ENCODE measurements at regions not wholly inside any gene's neighbourhood (a gene's known extent, or its start where the extent isn't known, plus 50 kb on each side); places are given as distances from the start of the nearest gene placed in this dataset.

GRCh38 chr20:52895701-52896100 is 76.5 kb upstream of the TSHZ2 start (continued):
- no peak for TF ChIP-seq CHD7 (IDR thresholded peaks at IDR 0.05; ENCODE audit: insufficient replicate concordance, low read length)
- no peak for TF ChIP-seq CBX5 (IDR thresholded peaks at IDR 0.05; ENCODE audit: low read depth, low read length)
- no peak for TF ChIP-seq POU5F1 (IDR thresholded peaks at IDR 0.05; ENCODE audit: low read depth, low read length)
- no peak for TF ChIP-seq PHF8 (conservative IDR thresholded peaks at IDR 0.05; ENCODE audit: low read depth, low read length)
- no peak for TF ChIP-seq RAD21 (IDR thresholded peaks at IDR 0.05 in 1 of 2, conservative IDR thresholded peaks at IDR 0.05 in 1 of 2; ENCODE audit: low read depth in 2 of 2, low read length in 2 of 2)
- no peak for TF ChIP-seq TAF1 (IDR thresholded peaks at IDR 0.05; ENCODE audit: low read depth, low read length)
- TF ChIP-seq SUZ12 (IDR thresholded peaks at IDR 0.05; ENCODE audit: low read length) = no peak
- no peak for TF ChIP-seq SIX5 (IDR thresholded peaks at IDR 0.05; ENCODE audit: low read depth, low read length)
- no peak for TF ChIP-seq POLR2A (IDR thresholded peaks at IDR 0.05; ENCODE audit: control extremely low read depth in 1 of 2, low read depth in 2 of 2, low read length in 2 of 2)

All from H1 (cell line).